Epidermal melanocyte (primary cell): ENCODE measurements at regions not wholly inside any gene's neighbourhood (a gene's known extent, or its start where the extent isn't known, plus 50 kb on each side); places are given as distances from the start of the nearest gene placed in this dataset.

Source experiments
- DNase-seq: peaks from one replicate; pipeline ENCODE4 v3.0.0; 2011; ENCODE audit warnings: low spot score; ENCODE audit not compliant: insufficient read length

DNA sequence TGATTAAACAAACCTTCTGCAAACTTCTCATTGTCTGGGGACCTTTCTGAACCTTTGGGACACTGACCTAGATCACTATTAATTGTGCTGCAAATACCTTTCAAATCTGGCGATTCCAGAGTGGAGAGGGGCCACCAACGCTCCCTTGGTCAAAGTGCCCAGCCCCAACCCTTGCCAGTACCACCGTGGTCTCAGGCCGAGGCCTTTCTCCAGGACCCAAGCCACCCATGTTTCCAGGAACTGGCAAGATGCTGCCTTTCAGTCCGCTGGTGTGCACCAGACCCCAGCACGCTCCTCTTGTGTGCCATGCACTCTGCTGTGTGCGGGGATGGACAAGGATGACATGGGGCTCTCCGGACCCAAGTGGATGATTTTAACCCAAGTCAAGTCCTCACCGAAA is 91.1 kb upstream of the MGMT start:
- DNase-seq: no peak

- DNase-seq: no peak
These were observed 86.8 kb upstream of the MGMT start for GRCh38 chr10:129380279-129380678.

DNA sequence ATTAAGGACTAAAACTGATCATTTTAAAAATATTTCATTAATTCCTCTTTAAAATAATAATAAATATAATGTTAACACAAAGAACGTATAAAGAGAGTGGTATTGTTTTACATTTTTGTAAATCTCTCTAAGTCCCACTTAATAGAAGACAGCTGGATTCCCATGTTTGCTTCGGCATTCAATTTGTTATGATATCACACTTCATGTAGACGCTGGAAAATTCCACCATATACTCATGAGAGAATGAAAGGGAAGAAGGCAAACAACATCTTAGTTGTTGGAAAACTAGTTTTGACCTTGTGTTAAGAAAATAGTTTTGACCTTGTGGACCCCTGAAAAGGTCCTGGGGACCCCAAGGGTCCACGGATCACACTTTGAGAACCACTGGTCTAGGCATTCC is 85.3 kb upstream of the MGMT start:
- DNase-seq: no peak

- no peak for DNase-seq
These were observed 84.6 kb upstream of the MGMT start for GRCh38 chr10:129382401-129382800.

GRCh38 chr10:129383651-129384050 is 83.4 kb upstream of the MGMT start:
- no peak for DNase-seq

GRCh38 chr10:129385600-129385999 is 81.4 kb upstream of the MGMT start:
- DNase-seq: no peak

- no peak for DNase-seq
These were observed 80.4 kb upstream of the MGMT start for GRCh38 chr10:129386415-129387257.

- no peak for DNase-seq
These were observed 79.8 kb upstream of the MGMT start for GRCh38 chr10:129387258-129387525.

GRCh38 chr10:129388435-129388834 is 78.6 kb upstream of the MGMT start:
- no peak for DNase-seq

DNA sequence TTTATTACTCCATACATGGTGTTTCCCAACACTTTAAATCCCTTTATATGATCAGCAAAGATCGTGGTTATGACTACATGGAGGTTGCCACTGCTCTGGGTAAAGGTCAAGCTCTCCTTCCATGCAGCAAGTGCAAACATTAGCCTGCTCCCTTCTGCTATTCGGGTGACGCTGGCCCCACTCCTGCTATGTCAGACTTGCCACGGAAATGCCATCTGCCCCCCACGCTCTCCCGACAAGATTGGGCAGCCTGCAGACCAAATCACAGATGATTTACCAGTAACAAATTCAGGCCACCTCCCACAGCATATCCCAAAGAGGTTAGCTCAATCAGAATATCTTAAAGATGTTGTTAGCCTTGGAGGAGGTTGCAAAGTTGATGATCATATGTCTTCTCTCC is 77.8 kb upstream of the MGMT start:
- DNase-seq: no peak

DNA sequence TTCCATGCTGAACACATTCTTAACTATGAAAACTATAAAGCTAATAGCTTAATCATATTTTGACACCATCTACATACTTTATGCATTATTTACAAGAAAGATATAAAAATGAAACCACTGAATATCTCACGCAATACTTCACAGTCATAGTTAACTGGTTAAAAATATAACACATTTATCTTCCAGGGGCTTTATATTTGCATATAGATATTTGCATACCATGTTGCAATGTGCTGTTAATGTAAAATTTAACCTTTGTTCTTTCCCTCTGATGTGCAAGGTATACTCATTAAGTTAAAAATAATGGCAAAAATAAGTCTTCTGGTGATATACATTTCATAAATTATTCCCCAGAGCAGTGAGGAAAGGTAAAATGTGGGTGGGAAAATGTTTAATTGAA is 76.9 kb upstream of the MGMT start:
- DNase-seq: no peak

- no peak for DNase-seq
These were observed 76.3 kb upstream of the MGMT start for GRCh38 chr10:129390726-129391125.

- DNase-seq: no peak
These were observed 75.6 kb upstream of the MGMT start for GRCh38 chr10:129391464-129391863.

- no peak for DNase-seq
These were observed 74.2 kb upstream of the MGMT start for GRCh38 chr10:129392855-129393254.

GRCh38 chr10:129393812-129394211 is 73.2 kb upstream of the MGMT start:
- no peak for DNase-seq

GRCh38 chr10:129394518-129395328 is 72.3 kb upstream of the MGMT start:
- no peak for DNase-seq

GRCh38 chr10:129396021-129396722 is 70.9 kb upstream of the MGMT start:
- DNase-seq: no peak

DNA sequence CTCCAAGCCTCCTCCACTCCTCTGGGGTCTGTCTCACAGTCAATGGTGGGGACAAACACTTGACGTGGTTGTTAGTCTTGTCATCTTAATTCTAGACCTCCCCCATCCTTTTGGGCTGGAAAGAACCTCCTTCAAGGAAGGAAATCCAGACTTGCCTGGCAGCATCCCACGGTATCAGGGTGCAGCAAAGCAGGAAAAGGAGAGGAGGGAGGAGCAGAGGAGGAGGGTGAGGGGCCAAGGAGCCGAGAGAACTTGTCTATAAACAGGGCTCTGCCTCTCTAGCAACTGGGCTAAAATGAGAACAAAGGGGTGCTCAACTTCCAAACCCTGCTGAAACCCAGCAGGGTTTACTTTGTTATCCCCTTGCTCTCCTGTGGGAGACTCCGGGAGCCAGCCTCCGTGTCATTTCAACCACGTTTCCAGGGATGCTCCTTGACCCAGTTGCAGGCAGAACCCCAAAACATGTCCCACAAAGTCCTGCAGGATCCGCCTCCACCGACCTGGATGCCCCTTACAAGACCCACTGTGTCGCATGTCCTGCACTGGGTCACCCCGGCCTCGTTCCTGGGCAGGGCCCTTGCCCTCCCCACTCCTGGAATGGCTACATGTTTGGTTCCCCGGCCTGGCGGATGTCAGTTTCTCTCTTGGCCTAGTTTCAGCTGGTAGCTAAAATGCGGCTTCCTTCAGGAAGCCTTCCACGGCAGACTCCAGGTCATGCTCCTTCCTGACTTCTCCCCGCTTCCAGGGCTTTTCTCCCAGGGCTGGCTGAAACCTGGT is 69.7 kb upstream of the MGMT start:
- DNase-seq: no peak

GRCh38 chr10:129398711-129399141 is 68.3 kb upstream of the MGMT start:
- no peak for DNase-seq

- DNase-seq: no peak
These were observed 66.6 kb upstream of the MGMT start for GRCh38 chr10:129400426-129400825.

GRCh38 chr10:129402459-129402858 is 64.6 kb upstream of the MGMT start:
- DNase-seq: no peak

DNA sequence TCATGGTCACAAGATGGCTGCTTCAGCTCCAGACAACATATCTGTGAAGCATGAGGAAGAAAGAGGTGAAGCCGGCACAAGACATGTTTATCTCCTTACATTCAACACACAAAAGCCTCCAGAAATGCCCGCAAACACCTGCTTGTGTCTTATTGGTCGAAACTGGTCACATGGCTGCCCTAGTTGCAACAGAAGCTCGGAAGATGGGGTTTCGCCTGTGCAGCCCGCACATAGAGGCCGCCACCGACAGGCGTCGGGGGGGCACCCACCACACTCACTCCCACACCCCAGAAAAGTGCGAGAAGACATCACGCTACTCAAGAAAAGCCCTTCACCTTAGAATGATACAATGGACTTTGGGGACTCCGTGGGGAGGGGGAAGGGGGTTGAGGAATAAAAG is 63.0 kb upstream of the MGMT start:
- DNase-seq: no peak
